ENCODE measurements at regions not wholly inside any gene's neighbourhood (a gene's known extent, or its start where the extent isn't known, plus 50 kb on each side); places are given as distances from the start of the nearest gene placed in this dataset.
"Not testable (repeated sequence)": the region's sequence is repeated elsewhere in the genome, so short reads cannot be mapped to it uniquely, and the experiment has no call there.

GRCh38 chr2:67318563-67318962, 78.6 kb upstream of the ETAA1 start:
- no peak for DNase-seq

GRCh38 chr2:67318993-67319481, 78.1 kb upstream of the ETAA1 start:
- no peak for DNase-seq

- DNase-seq: no peak
These were observed 76.1 kb upstream of the ETAA1 start for GRCh38 chr2:67320861-67321587.

- DNase-seq: no peak
These were observed 75.6 kb upstream of the ETAA1 start for GRCh38 chr2:67321588-67321903.

GRCh38 chr2:67322353-67323001, 74.7 kb upstream of the ETAA1 start:
- no peak for DNase-seq

GRCh38 chr2:67323209-67323991, 73.7 kb upstream of the ETAA1 start:
- DNase-seq: no peak

GRCh38 chr2:67329513-67329912, 67.6 kb upstream of the ETAA1 start:
- DNase-seq: no peak

GRCh38 chr2:67329951-67330350, 67.2 kb upstream of the ETAA1 start:
- no peak for DNase-seq

- DNase-seq: not testable (repeated sequence)
These were observed 65.6 kb upstream of the ETAA1 start for GRCh38 chr2:67331419-67332086.

GRCh38 chr2:67337903-67338302, 59.2 kb upstream of the ETAA1 start:
- no peak for DNase-seq

- DNase-seq: no peak
These were observed 58.4 kb upstream of the ETAA1 start for GRCh38 chr2:67338601-67339233.

GRCh38 chr2:67339234-67339885, 57.8 kb upstream of the ETAA1 start:
- DNase-seq: no peak

GRCh38 chr2:67340133-67341011, 56.8 kb upstream of the ETAA1 start:
- peak; percentile 73 for DNase-seq

GRCh38 chr2:67341012-67341318, 56.2 kb upstream of the ETAA1 start:
- DNase-seq: no peak

GRCh38 chr2:67341336-67341735, 55.8 kb upstream of the ETAA1 start:
- DNase-seq: no peak

- no peak for DNase-seq
These were observed 54.7 kb upstream of the ETAA1 start for GRCh38 chr2:67342394-67342793.

- no peak for DNase-seq
These were observed 50.3 kb upstream of the ETAA1 start for GRCh38 chr2:67346718-67347407.
